Hepatocyte (in vitro differentiated cells): ENCODE measurements at regions not wholly inside any gene's neighbourhood (a gene's known extent, or its start where the extent isn't known, plus 50 kb on each side); places are given as distances from the start of the nearest gene placed in this dataset.

Source experiments
- DNase-seq: peaks from one replicate; pipeline ENCODE4 v3.0.0-alpha.2; 2016; ENCODE audit warnings: low spot score
- H2AFZ ChIP-seq: fragments of 200-600 bp; sonication (generic); 2 replicates; pipeline ENCODE4 v1.6.0; 2016; ENCODE audit warnings: antibody characterized with exemption, mild to moderate bottlenecking
- H3K27ac ChIP-seq: fragments of 200-600 bp; sonication (generic); 2 replicates; pipeline ENCODE4 v1.5.1; 2016; ENCODE audit warnings: mild to moderate bottlenecking
- H3K27me3 ChIP-seq: fragments of 200-600 bp; sonication (generic); 2 replicates; pipeline ENCODE4 v1.6.1; 2016
- H3K36me3 ChIP-seq: fragments of 200-600 bp; sonication (generic); replicated peaks from 2 replicates; pipeline ENCODE4 v1.5.1; 2016; ENCODE audit warnings: low read depth; ENCODE audit not compliant: insufficient read depth
- H3K4me1 ChIP-seq: fragments of 200-600 bp; sonication (generic); 2 replicates; pipeline ENCODE4 v1.5.1; 2016; ENCODE audit warnings: mild to moderate bottlenecking, moderate library complexity; ENCODE audit not compliant: insufficient read depth
- H3K4me2 ChIP-seq: fragments of 200-600 bp; sonication (generic); 2 replicates; pipeline ENCODE4 v1.6.0; 2016
- H3K4me3 ChIP-seq: fragments of 200-600 bp; sonication (generic); 2 replicates; pipeline ENCODE4 v1.5.1; 2016; ENCODE audit warnings: mild to moderate bottlenecking
- H3K79me2 ChIP-seq: fragments of 200-600 bp; sonication (generic); 2 replicates; pipeline ENCODE4 v1.6.0; 2017; ENCODE audit warnings: mild to moderate bottlenecking
- H3K9me2 ChIP-seq: fragments of 200-600 bp; sonication (generic); replicated peaks from 2 replicates; pipeline ENCODE4 v1.6.0; 2017; ENCODE audit warnings: mild to moderate bottlenecking; ENCODE audit not compliant: insufficient read depth
- H3K9me3 ChIP-seq: fragments of 200-600 bp; sonication (generic); 2 replicates; pipeline ENCODE4 v1.5.1; 2016; ENCODE audit warnings: low read depth, mild to moderate bottlenecking
- H4K20me1 ChIP-seq: fragments of 200-600 bp; sonication (generic); 2 replicates; pipeline ENCODE4 v1.6.0; 2016; ENCODE audit warnings: mild to moderate bottlenecking; ENCODE audit not compliant: insufficient read depth, poor library complexity, severe bottlenecking
- EZH2 ChIP-seq: fragments of 200-600 bp; sonication (generic); IDR thresholded peaks from 2 replicates; pipeline ENCODE4 v1.6.1; 2016; ENCODE audit warnings: antibody characterized with exemption, mild to moderate bottlenecking, borderline replicate concordance
- EZH2phosphoT487 ChIP-seq: fragments of 200-600 bp; sonication (generic); IDR thresholded peaks from one replicate; pipeline ENCODE4 v1.6.1; 2018; ENCODE audit warnings: antibody characterized with exemption, mild to moderate bottlenecking, low read depth, moderate library complexity; ENCODE audit not compliant: unreplicated experiment, severe bottlenecking
- WGBS: methylation state at CpG from one replicate; pipeline ENCODE4 v1.1.6; 2016; ENCODE audit warnings: low lambda C conversion rate; ENCODE audit errors: missing lambda C conversion rate; 5-methylcytosine and 5-hydroxymethylcytosine counted together
- TF ChIP-seq, protein P1 (sequence below): fragments of 200-600 bp; sonication (generic); IDR thresholded peaks from 2 replicates; pipeline ENCODE4 v1.5.1; 2016; ENCODE audit warnings: antibody characterized with exemption, mild to moderate bottlenecking; ENCODE audit not compliant: poor library complexity

DNA sequence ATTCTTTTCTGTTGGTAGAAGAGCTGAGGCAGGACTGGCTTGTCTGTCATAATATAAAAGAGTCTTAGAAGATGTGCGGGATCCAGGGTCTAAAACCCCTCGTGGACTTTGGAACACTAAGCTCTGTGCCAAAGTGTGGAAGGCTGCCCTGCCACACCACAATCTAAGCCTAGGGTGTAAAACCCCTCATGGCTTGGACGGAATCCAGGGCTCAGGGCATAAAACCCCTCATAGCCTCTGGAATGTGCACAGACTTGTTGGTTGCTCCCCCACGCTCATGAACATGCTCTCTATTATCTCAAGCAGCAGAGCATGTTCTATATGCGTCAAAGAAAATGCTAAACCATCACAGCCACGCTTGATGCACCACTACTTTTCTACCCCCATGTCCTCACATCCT, 483.6 kb downstream of the GABRG1 start:
- Histone ChIP-seq H3K9me3 (no peaks in the 10 kb centered on the region), H2AFZ (no peak overlapping the region), H3K36me3 (no peaks in the 10 kb centered on the region), H3K79me2 (no peaks in the 10 kb centered on the region), H3K4me2 (no peak overlapping the region), H3K4me1 (no peaks in the 10 kb centered on the region), H3K27ac (no peak overlapping the region), H3K4me3 (no peak overlapping the region), H3K27me3 (no peaks in the 10 kb centered on the region), H3K9me2 (no peaks in the 10 kb centered on the region), H4K20me1 (no peaks in the 10 kb centered on the region)
- no peak for DNase-seq
- WGBS: 74% methylated on average over 6 of the region's 6 CpGs
- TF ChIP-seq, protein P1, sequence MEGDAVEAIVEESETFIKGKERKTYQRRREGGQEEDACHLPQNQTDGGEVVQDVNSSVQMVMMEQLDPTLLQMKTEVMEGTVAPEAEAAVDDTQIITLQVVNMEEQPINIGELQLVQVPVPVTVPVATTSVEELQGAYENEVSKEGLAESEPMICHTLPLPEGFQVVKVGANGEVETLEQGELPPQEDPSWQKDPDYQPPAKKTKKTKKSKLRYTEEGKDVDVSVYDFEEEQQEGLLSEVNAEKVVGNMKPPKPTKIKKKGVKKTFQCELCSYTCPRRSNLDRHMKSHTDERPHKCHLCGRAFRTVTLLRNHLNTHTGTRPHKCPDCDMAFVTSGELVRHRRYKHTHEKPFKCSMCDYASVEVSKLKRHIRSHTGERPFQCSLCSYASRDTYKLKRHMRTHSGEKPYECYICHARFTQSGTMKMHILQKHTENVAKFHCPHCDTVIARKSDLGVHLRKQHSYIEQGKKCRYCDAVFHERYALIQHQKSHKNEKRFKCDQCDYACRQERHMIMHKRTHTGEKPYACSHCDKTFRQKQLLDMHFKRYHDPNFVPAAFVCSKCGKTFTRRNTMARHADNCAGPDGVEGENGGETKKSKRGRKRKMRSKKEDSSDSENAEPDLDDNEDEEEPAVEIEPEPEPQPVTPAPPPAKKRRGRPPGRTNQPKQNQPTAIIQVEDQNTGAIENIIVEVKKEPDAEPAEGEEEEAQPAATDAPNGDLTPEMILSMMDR: no peak
- no peak for TF ChIP-seq EZH2
- no peak for TF ChIP-seq EZH2phosphoT487

DNA sequence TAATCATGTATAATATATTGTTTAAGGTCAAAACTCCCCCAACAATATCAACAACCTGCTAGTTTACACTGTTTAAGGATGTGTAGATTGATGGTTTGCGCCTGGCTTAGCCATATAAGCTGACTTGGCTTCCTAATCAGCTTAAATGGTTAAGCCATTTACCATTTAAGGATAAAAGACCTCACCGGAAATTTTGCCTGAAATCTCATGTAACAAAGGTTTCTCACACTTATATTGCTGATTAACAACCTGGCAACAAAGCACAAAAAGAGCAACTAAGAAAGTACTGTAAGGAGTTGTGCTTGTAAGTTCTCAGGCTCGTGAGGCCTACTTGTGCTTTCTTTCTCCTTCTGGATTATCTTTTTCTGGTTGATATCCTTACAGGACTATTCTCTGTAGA, 485.2 kb downstream of the GABRG1 start:
- Histone ChIP-seq H3K4me2 (no peak overlapping the region), H3K36me3 (no peaks in the 10 kb centered on the region), H3K4me1 (no peaks in the 10 kb centered on the region), H3K9me3 (no peaks in the 10 kb centered on the region), H3K9me2 (no peaks in the 10 kb centered on the region), H3K4me3 (no peak overlapping the region), H2AFZ (no peak overlapping the region), H3K27ac (no peak overlapping the region), H3K27me3 (no peaks in the 10 kb centered on the region), H3K79me2 (no peaks in the 10 kb centered on the region), H4K20me1 (no peaks in the 10 kb centered on the region)
- TF ChIP-seq EZH2phosphoT487 (no peak), EZH2 (no peak)
- TF ChIP-seq, protein P1: no peak
- 73% methylated on average over 3 of the region's 3 CpGs for WGBS
- DNase-seq: no peak

DNA sequence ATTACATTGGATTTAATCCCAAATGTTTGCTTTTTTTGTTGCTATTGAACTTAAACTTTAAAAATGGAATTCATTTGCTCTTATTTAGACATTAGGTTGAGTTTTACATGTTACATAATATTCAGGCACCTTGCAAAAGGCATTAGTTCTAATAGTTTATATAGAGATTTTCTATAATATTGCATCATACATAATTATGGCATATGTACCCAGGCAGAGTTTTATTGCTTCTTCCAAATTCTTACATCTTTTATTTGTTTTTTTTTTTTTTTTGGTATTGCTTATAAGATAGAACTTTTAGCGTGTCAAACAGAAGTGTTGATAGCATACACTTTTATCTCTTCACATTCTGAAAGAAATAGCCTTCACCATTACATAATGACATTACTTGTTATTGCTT, 487.7 kb downstream of the GABRG1 start:
- no peaks in the 10 kb centered on the region for H3K27me3 ChIP-seq
- H3K79me2 ChIP-seq: no peaks in the 10 kb centered on the region
- no peaks in the 10 kb centered on the region for H3K9me3 ChIP-seq
- 84% methylated on average over 1 of the region's 1 CpG for WGBS
- no peak overlapping the region for H3K4me3 ChIP-seq
- H3K4me1 ChIP-seq: no peaks in the 10 kb centered on the region
- H3K9me2 ChIP-seq: no peaks in the 10 kb centered on the region
- no peaks in the 10 kb centered on the region for H4K20me1 ChIP-seq
- DNase-seq: no peak
- no peak overlapping the region for H3K4me2 ChIP-seq
- H3K36me3 ChIP-seq: no peaks in the 10 kb centered on the region
- no peak overlapping the region for H2AFZ ChIP-seq
- TF ChIP-seq, protein P1: no peak
- TF ChIP-seq EZH2phosphoT487 (no peak), EZH2 (no peak)
- H3K27ac ChIP-seq: no peak overlapping the region

DNA sequence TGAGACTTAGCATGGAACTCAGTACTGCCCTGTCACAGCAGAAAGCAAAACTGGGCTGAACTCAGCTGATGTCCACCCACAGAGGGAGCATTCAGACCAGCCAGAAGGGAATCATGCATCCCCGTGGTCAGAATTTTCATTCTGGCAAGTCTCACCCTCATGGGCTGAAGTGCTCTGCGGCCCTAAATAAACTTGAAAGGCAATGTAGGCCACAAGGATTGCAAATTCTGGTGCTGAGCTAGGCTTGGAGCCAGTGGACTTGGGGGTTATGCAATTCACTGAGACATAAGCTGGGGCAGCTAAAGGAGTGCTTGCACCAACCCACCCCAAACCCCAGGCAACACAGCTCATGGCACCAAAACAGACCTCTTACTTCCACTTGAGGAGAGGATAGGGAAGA, 494.1 kb downstream of the GABRG1 start:
- H2AFZ ChIP-seq: no peak overlapping the region
- no peaks in the 10 kb centered on the region for H3K27me3 ChIP-seq
- no peak overlapping the region for H3K27ac ChIP-seq
- H3K9me2 ChIP-seq: no peaks in the 10 kb centered on the region
- TF ChIP-seq, protein P1: no peak
- TF ChIP-seq EZH2phosphoT487: no peak
- no peak for TF ChIP-seq EZH2
- no peaks in the 10 kb centered on the region for H4K20me1 ChIP-seq
- H3K4me2 ChIP-seq: no peak overlapping the region
- no peaks in the 10 kb centered on the region for H3K9me3 ChIP-seq
- no peaks in the 10 kb centered on the region for H3K79me2 ChIP-seq
- H3K36me3 ChIP-seq: no peaks in the 10 kb centered on the region
- H3K4me1 ChIP-seq: no peaks in the 10 kb centered on the region
- no peak overlapping the region for H3K4me3 ChIP-seq
- DNase-seq: no peak
- WGBS: 89% methylated on average over 2 of the region's 2 CpGs
